ENCODE measurements at regions not wholly inside any gene's neighbourhood (a gene's known extent, or its start where the extent isn't known, plus 50 kb on each side); places are given as distances from the start of the nearest gene placed in this dataset.

DNA sequence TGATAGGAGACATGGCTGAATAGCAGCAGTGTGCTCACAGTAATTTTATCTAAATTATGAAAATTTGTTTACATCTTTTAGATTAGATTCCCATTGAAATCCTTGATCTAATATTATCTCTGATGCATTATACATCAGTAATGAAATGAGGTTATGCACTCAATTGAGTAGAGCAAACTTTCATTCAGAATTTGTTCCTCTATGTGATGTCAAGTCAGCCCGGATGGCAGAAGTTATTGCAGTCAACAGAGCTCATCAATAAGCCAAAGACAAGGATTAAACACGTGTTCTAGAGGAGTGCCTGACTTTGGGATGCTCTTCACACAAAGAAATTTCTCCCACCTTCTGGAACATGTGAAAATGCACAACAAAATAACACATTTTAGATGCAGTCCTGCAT is 688.8 kb downstream of the TMEM121 start:
- H3K9me3 ChIP-seq, result no peaks in the 10 kb centered on the region
- H3K4me3 ChIP-seq, result no peak overlapping the region
- 18 to 21% (median 19%) methylated on average over 2 of the region's 2 CpGs for WGBS, 3 donors
- peaks cover 0 to 5% (median 0%) of the 10 kb centered on the region in 3 donors for H3K27me3 ChIP-seq (ENCODE audit: insufficient read depth in 3 of 3, low read length in 2 of 3)
- no peaks in the 10 kb centered on the region for H3K36me3 ChIP-seq (ENCODE audit: insufficient read depth in 1 of 2, low read depth in 1 of 2)
- H3K4me1 ChIP-seq, result no peaks in the 10 kb centered on the region
- intact Hi-C loops (cut with DNase I), result no loop called here
- no peak for TF ChIP-seq CTCF (IDR thresholded peaks at IDR 0.05)
- ATAC-seq, result no peak
- DNase-seq, result no peak
- H3K27ac ChIP-seq, result no peak overlapping the region

GRCh38 chr14:106216679-106217078 is 690.3 kb downstream of the TMEM121 start:
- Histone ChIP-seq H3K4me3 (no peak overlapping the region), H3K27me3 (ENCODE audit: insufficient read depth in 3 of 3, low read length in 2 of 3) (peaks cover 0 to 5% (median 0%) of the 10 kb centered on the region in 3 donors), H3K36me3 (ENCODE audit: insufficient read depth in 1 of 2, low read depth in 1 of 2) (no peaks in the 10 kb centered on the region), H3K4me1 (no peaks in the 10 kb centered on the region), H3K27ac (no peak overlapping the region), H3K9me3 (no peaks in the 10 kb centered on the region)
- no peak for DNase-seq
- TF ChIP-seq CTCF (IDR thresholded peaks at IDR 0.05), result no peak
- 42 to 60% (median 54%) methylated on average over 1 of the region's 1 CpG for WGBS, 3 donors
- intact Hi-C loops (cut with DNase I), result no loop called here
- ATAC-seq, result no peak

GRCh38 chr14:106218174-106218573 is 691.8 kb downstream of the TMEM121 start:
- no peak overlapping the region for H3K27ac ChIP-seq
- TF ChIP-seq CTCF (IDR thresholded peaks at IDR 0.05), result no peak
- no peaks in the 10 kb centered on the region for H3K36me3 ChIP-seq (ENCODE audit: insufficient read depth in 1 of 2, low read depth in 1 of 2)
- H3K27me3 ChIP-seq (ENCODE audit: insufficient read depth in 3 of 3, low read length in 2 of 3), result peaks cover 0 to 5% (median 0%) of the 10 kb centered on the region in 3 donors
- H3K4me1 ChIP-seq, result no peaks in the 10 kb centered on the region
- intact Hi-C loops (cut with DNase I), result no loop called here
- H3K4me3 ChIP-seq, result no peak overlapping the region
- ATAC-seq (no peak), DNase-seq (no peak)
- WGBS, 3 donors, result 33 to 40% (median 39%) methylated on average over 5 of the region's 5 CpGs
- H3K9me3 ChIP-seq, result no peaks in the 10 kb centered on the region

DNA sequence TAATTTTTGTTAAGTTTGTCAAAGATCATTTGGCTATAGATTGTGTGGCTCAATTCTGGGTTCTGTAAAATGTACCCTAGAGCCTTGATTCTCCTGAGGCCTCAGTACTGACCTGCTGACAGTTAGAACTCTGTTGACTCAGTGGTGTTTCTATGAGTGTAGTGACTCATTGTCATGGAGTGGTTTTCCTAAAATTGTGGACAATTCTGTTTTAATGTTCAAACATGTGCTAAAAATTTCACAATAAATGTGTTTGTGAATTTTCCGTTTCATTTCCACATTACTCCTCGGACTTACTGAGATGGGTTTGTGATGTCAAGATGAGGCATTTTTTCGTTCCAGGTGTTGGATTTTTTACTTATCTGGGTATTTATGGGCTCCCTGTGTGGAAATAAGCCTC is 695.9 kb downstream of the TMEM121 start:
- Histone ChIP-seq H3K4me1 (no peaks in the 10 kb centered on the region), H3K27me3 (ENCODE audit: insufficient read depth in 3 of 3, low read length in 2 of 3) (no peaks in the 10 kb centered on the region), H3K9me3 (no peaks in the 10 kb centered on the region), H3K27ac (no peak overlapping the region), H3K36me3 (ENCODE audit: insufficient read depth in 1 of 2, low read depth in 1 of 2) (no peaks in the 10 kb centered on the region), H3K4me3 (no peak overlapping the region)
- WGBS, 3 donors, result 59 to 63% (median 62%) methylated on average over 3 of the region's 3 CpGs
- intact Hi-C loops (cut with DNase I), result no loop called here
- ATAC-seq, result no peak
- no peak for TF ChIP-seq CTCF (IDR thresholded peaks at IDR 0.05)
- DNase-seq, result no peak

- ATAC-seq, result no peak
These were observed 696.3 kb downstream of the TMEM121 start for GRCh38 chr14:106222731-106223130.

More at GRCh38 chr14:106222731-106223130, 696.3 kb downstream of the TMEM121 start:
- Histone ChIP-seq H3K9me3 (no peaks in the 10 kb centered on the region), H3K4me1 (no peaks in the 10 kb centered on the region), H3K4me3 (no peak overlapping the region), H3K27me3 (ENCODE audit: insufficient read depth in 3 of 3, low read length in 2 of 3) (no peaks in the 10 kb centered on the region), H3K36me3 (ENCODE audit: insufficient read depth in 1 of 2, low read depth in 1 of 2) (no peaks in the 10 kb centered on the region), H3K27ac (no peak overlapping the region)
- no peak for DNase-seq
- TF ChIP-seq CTCF (IDR thresholded peaks at IDR 0.05), result no peak
- intact Hi-C loops (cut with DNase I), result no loop called here
- WGBS, 3 donors, result 69 to 88% (median 85%) methylated on average over 3 of the region's 3 CpGs
